ENCODE measurements at regions not wholly inside any gene's neighbourhood (a gene's known extent, or its start where the extent isn't known, plus 50 kb on each side); places are given as distances from the start of the nearest gene placed in this dataset.

- TF ChIP-seq, protein P1, sequence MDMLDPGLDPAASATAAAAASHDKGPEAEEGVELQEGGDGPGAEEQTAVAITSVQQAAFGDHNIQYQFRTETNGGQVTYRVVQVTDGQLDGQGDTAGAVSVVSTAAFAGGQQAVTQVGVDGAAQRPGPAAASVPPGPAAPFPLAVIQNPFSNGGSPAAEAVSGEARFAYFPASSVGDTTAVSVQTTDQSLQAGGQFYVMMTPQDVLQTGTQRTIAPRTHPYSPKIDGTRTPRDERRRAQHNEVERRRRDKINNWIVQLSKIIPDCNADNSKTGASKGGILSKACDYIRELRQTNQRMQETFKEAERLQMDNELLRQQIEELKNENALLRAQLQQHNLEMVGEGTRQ (IDR thresholded peaks at IDR 0.05; ENCODE audit: borderline replicate concordance, low read depth, low read length), result no peak
- TF ChIP-seq FOXJ3 (CRISPR knock-in tag; IDR thresholded peaks at IDR 0.05) (no peak), EP300 (IDR thresholded peaks at IDR 0.05; ENCODE audit: borderline replicate concordance in 1 of 2, low read depth in 1 of 2, low read length in 1 of 2) (no peak), NRF1 (IDR thresholded peaks at IDR 0.05; ENCODE audit: low read depth, low read length) (no peak)
These were observed 137.3 kb upstream of the CNTN3 start (continued) for GRCh38 chr3:74751775-74752174.

DNA sequence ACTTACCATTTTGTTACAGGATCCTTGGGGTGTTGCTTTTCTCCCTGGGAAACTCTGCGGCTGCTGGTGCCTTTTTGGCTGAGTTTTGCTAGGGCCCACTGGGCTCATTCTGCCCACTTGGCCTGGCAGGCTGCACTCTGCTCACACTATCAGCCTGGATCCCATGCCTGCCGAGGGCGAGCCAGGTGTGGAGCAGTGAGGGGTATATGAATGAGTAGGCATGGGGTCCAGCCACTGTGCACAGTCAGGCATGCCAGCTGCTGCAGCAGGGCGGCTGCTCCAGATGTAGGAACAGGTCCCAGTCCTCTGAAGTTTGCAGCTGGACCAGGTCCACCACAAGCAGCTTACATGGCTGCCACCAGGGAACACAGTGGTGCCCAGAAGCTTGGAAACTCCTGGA, 136.4 kb upstream of the CNTN3 start:
- TF ChIP-seq, protein P2, sequence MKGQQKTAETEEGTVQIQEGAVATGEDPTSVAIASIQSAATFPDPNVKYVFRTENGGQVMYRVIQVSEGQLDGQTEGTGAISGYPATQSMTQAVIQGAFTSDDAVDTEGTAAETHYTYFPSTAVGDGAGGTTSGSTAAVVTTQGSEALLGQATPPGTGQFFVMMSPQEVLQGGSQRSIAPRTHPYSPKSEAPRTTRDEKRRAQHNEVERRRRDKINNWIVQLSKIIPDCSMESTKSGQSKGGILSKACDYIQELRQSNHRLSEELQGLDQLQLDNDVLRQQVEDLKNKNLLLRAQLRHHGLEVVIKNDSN (IDR thresholded peaks at IDR 0.05; ENCODE audit: borderline replicate concordance, low read depth), result no peak
- TF ChIP-seq YY1 (IDR thresholded peaks at IDR 0.05; ENCODE audit: low read depth), result no peak
- no peak for TF ChIP-seq FOSL2 (IDR thresholded peaks at IDR 0.05; ENCODE audit: borderline replicate concordance, low read depth)
- no peak for TF ChIP-seq RXRA (IDR thresholded peaks at IDR 0.05; ENCODE audit: borderline replicate concordance, low read depth)
- no peak for TF ChIP-seq POLR2AphosphoS5 (IDR thresholded peaks at IDR 0.05; ENCODE audit: low read depth, low read length)
- TF ChIP-seq MXI1 (IDR thresholded peaks at IDR 0.05; ENCODE audit: low read depth, low read length), result no peak
- TF ChIP-seq, protein P3, sequence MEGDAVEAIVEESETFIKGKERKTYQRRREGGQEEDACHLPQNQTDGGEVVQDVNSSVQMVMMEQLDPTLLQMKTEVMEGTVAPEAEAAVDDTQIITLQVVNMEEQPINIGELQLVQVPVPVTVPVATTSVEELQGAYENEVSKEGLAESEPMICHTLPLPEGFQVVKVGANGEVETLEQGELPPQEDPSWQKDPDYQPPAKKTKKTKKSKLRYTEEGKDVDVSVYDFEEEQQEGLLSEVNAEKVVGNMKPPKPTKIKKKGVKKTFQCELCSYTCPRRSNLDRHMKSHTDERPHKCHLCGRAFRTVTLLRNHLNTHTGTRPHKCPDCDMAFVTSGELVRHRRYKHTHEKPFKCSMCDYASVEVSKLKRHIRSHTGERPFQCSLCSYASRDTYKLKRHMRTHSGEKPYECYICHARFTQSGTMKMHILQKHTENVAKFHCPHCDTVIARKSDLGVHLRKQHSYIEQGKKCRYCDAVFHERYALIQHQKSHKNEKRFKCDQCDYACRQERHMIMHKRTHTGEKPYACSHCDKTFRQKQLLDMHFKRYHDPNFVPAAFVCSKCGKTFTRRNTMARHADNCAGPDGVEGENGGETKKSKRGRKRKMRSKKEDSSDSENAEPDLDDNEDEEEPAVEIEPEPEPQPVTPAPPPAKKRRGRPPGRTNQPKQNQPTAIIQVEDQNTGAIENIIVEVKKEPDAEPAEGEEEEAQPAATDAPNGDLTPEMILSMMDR (IDR thresholded peaks at IDR 0.05), result no peak
- Histone ChIP-seq H3K4me3 (ENCODE audit: low read depth in 2 of 2, low read length in 1 of 2) (no peak overlapping the region), H3K27me3 (ENCODE audit: insufficient read depth) (no peaks in the 10 kb centered on the region), H3K4me2 (no peak overlapping the region), H3K9me3 (no peaks in the 10 kb centered on the region), H3K79me2 (ENCODE audit: insufficient read depth) (no peaks in the 10 kb centered on the region), H3K36me3 (replicated peaks in 1 of 2; ENCODE audit: control insufficient read depth in 1 of 2, insufficient read depth in 2 of 2, low read length in 1 of 2) (no peaks in the 10 kb centered on the region), H3F3A (replicated peaks; ENCODE audit: insufficient read depth) (no peaks in the 10 kb centered on the region), H4K20me1 (ENCODE audit: insufficient read depth) (no peaks in the 10 kb centered on the region), H3K4me1 (ENCODE audit: control insufficient read depth in 1 of 2, insufficient read depth in 2 of 2, low read depth in 1 of 2, low read length in 1 of 2) (peaks cover 0 to 3% of the 10 kb centered on the region in 2 experiments; a peak in 1 of 4 replicates), H3K9ac (no peak overlapping the region), H3K9me2 (no peaks in the 10 kb centered on the region), H3K27ac (ENCODE audit: low read depth in 2 of 2, low read length in 1 of 2) (no peak overlapping the region), H2AFZ (ENCODE audit: low read depth) (no peak overlapping the region)
- POLR2A ChIA-PET, result interaction anchor here (0.5 kb wide), 1 partner anchor 12 kb away, joined by 3 read pairs; no protein-coding TSS in a partner anchor
- no peak for DNase-seq
- 70% methylated on average over 2 of the region's 4 CpGs for WGBS (ENCODE audit: low lambda C conversion rate)
- CTCF ChIA-PET, result interaction anchor here (0.6 to 0.9 kb wide), 2 partner anchors 11 to 250 kb away, joined by 4 read pairs; no protein-coding TSS in a partner anchor

DNA sequence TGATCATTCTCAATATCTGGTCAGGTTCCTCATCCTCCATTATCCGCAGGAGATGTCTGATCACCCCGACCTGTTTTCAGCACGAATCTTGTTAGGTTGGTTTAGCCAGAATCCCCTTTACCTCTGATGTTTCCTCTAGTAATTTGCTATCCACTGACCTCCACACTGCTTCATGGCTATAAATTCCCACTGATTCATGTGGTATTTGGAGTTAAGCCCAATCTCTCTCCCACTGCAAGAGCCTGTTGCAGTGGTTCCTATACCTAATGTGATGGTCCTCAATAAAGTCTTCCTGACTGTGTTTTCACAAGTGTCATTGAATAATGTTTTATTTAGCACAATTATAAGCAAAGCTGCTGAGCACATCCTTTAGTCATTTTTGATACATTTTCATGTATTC, 124.8 kb upstream of the CNTN3 start:
- no peaks in the 10 kb centered on the region for H4K20me1 ChIP-seq (ENCODE audit: insufficient read depth)
- H3K4me3 ChIP-seq (ENCODE audit: low read depth in 2 of 2, low read length in 1 of 2), result no peak overlapping the region
- no peaks in the 10 kb centered on the region for H3F3A ChIP-seq (replicated peaks; ENCODE audit: insufficient read depth)
- ChIA-PET POLR2A (no interaction called here), CTCF (no interaction called here)
- no peak for DNase-seq
- H3K27me3 ChIP-seq (ENCODE audit: insufficient read depth), result no peaks in the 10 kb centered on the region
- H3K9me3 ChIP-seq, result no peaks in the 10 kb centered on the region
- no peaks in the 10 kb centered on the region for H3K9me2 ChIP-seq
- H3K4me2 ChIP-seq, result no peak overlapping the region
- H3K4me1 ChIP-seq (ENCODE audit: control insufficient read depth in 1 of 2, insufficient read depth in 2 of 2, low read depth in 1 of 2, low read length in 1 of 2), result no peaks in the 10 kb centered on the region
- WGBS (ENCODE audit: low lambda C conversion rate), result 59% methylated on average over 3 of the region's 3 CpGs
- no peaks in the 10 kb centered on the region for H3K36me3 ChIP-seq (replicated peaks in 1 of 2; ENCODE audit: control insufficient read depth in 1 of 2, insufficient read depth in 2 of 2, low read length in 1 of 2)
- H3K27ac ChIP-seq (ENCODE audit: low read depth in 2 of 2, low read length in 1 of 2), result no peak overlapping the region
- H3K9ac ChIP-seq, result no peak overlapping the region
- H2AFZ ChIP-seq (ENCODE audit: low read depth), result no peak overlapping the region
- no peaks in the 10 kb centered on the region for H3K79me2 ChIP-seq (ENCODE audit: insufficient read depth)
- TF ChIP-seq, protein P2 (IDR thresholded peaks at IDR 0.05; ENCODE audit: borderline replicate concordance, low read depth), result no peak
- no peak for TF ChIP-seq POLR2AphosphoS5 (IDR thresholded peaks at IDR 0.05; ENCODE audit: low read depth, low read length)
- TF ChIP-seq JUND (IDR thresholded peaks at IDR 0.05), result no peak
- no peak for TF ChIP-seq SIN3A (IDR thresholded peaks at IDR 0.05; ENCODE audit: borderline replicate concordance, low read depth, low read length)
- TF ChIP-seq, protein P4, sequence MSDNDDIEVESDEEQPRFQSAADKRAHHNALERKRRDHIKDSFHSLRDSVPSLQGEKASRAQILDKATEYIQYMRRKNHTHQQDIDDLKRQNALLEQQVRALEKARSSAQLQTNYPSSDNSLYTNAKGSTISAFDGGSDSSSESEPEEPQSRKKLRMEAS (IDR thresholded peaks at IDR 0.05; ENCODE audit: low read depth), result no peak
- TF ChIP-seq, protein P5, sequence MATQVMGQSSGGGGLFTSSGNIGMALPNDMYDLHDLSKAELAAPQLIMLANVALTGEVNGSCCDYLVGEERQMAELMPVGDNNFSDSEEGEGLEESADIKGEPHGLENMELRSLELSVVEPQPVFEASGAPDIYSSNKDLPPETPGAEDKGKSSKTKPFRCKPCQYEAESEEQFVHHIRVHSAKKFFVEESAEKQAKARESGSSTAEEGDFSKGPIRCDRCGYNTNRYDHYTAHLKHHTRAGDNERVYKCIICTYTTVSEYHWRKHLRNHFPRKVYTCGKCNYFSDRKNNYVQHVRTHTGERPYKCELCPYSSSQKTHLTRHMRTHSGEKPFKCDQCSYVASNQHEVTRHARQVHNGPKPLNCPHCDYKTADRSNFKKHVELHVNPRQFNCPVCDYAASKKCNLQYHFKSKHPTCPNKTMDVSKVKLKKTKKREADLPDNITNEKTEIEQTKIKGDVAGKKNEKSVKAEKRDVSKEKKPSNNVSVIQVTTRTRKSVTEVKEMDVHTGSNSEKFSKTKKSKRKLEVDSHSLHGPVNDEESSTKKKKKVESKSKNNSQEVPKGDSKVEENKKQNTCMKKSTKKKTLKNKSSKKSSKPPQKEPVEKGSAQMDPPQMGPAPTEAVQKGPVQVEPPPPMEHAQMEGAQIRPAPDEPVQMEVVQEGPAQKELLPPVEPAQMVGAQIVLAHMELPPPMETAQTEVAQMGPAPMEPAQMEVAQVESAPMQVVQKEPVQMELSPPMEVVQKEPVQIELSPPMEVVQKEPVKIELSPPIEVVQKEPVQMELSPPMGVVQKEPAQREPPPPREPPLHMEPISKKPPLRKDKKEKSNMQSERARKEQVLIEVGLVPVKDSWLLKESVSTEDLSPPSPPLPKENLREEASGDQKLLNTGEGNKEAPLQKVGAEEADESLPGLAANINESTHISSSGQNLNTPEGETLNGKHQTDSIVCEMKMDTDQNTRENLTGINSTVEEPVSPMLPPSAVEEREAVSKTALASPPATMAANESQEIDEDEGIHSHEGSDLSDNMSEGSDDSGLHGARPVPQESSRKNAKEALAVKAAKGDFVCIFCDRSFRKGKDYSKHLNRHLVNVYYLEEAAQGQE (IDR thresholded peaks at IDR 0.05; ENCODE audit: low read depth, low read length), result no peak
- TF ChIP-seq CHD2 (IDR thresholded peaks at IDR 0.05; ENCODE audit: low read length, partially characterized antibody), result no peak

Measured in SK-N-SH (cell line).